NCI-H2227 (cell line): ENCODE measurements at regions not wholly inside any gene's neighbourhood (a gene's known extent, or its start where the extent isn't known, plus 50 kb on each side); places are given as distances from the start of the nearest gene placed in this dataset.

Source experiments
- DNase-seq: peaks from one replicate; lab custom pipeline; 2025; ENCODE audit not compliant: unreplicated experiment; lab: John Stamatoyannopoulos, UW

DNA sequence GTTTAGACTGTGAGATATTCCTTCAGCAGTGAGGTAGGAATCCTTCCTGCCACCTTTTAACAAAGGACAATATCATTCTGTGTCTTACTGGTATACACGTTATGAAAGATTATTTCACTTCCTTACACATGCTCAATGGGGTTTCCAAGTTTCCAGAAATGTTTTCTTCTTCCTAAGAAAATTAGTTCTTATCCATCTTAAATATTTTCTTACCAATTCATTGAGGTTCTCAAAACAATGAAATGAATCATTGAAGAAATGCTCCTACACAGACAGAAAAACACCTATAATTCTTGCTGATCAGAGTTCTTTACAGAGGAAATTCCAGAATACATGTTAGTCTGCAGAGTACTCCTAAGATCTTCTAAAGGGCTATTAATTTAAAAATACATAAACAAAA lies 51.4 kb upstream of the SEC61G start:
- DNase-seq, result no peak

DNA sequence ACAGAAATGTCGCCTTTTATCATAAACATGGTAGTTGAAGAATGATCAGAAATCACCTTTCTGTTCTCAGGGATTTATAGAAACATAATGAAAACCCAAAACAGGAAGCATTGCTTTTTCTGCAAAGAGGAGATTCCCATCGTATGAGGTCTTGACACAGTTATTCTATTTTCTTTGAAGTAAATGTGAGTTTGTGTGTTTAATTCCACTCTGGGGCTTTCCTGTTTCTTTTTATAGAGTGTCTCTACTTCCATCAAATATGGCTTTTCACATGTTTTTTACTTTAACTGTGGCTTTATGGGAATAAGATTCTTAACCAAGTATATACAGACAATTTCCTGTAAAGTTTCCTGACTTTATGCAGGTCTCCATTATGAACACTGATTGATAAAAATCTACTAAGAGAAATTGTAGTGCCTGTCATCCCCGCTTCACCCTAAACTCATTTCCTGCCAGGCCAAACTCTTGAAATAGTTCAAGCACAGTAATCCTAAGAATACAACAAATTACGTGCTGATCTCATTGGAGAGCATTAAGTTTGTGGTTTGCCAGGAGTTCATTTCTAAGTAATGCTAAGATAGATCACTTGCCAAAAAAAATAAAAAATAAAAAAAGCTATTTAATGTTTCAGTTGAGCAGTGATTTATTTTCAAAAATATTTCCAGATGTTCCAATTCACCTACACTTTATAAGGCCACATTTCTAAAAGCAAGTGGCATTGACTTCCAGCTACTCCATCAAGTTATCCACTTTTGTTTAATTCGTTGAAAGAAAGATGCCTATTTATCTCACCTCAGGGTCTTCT lies 52.2 kb upstream of the SEC61G start:
- no peak for DNase-seq

DNA sequence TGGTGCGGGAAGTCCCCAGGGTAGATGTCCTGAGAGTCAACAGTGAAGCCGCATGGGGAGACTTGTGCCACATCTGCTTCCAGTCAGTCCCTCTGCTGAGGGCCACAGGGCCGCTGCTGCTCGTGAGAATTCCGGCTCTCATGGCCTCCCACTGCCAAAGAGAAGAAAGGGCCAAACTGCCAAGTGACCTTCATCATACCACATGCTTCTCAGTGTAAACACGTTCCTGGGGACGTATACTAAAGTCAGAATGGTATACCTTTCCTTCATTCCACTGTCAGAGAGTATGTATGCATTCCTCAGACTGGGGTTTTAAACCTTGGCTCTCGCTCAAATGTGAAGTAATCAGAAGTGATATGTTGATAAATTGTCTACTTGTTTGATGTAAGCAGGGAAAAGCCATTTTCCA lies 52.8 kb upstream of the SEC61G start:
- no peak for DNase-seq

DNA sequence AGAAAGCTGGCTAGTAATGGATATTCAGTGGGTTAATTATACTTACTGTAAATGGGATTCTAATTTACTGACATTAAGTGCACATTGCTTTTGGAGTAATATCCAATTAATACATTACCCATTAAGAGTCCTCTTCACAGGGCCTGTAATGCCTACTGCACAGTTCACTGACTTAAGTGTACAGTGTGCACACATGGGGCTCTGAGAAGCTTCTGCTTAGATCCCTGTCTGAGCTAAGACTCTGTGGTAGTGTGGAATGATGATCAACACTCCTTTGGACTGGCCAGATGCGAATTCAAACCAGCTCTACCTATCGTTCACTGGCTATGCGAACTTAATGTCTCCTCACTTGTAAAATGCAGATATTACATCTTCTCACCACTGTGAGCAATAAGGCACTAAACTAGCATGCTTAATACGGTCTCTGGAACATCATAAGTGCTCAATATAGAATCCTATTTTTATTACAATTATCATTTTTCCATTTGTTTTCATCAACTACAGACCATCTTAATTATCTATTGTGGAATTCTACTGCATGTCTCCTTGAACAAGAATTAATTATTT lies 53.8 kb upstream of the SEC61G start:
- no peak for DNase-seq

DNA sequence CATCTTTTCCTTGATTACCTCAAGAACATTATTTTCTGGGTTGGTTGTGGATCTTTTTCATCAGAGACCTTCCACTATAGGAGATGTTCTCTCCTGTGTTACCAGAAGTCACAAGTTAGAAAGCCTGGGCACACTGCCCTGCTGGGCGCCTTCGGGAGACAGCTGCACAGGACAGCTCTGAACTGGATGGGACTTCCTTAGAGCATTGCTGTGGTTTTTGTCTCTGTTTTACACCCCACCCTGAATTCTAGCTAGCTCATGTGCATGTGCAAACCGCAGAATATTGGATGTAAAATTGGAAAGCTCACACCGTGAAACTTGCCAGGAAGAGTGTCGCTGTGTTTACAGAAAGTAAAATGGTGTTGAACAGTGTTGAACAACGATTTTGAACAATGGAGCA lies 54.4 kb upstream of the SEC61G start:
- DNase-seq, result no peak

DNA sequence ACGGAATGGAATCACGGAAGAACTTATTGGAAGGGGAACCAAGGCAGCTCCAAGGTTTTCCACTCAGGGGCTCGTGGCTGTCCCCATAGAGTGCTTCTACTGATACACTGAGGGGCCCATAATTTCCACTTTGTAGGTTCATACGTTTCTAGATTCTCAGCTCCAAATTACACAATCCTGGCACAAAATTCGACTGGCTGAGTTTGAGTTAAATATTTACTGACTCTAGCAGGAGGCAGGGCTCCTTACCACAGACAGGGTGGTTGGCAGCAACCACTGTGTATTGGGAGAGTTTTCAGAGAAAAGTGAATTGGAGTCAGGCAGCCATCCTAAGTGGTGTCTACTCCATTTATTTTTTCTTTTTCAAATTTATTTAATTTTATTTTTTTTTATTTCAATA lies 55.4 kb upstream of the SEC61G start:
- DNase-seq, result no peak

DNA sequence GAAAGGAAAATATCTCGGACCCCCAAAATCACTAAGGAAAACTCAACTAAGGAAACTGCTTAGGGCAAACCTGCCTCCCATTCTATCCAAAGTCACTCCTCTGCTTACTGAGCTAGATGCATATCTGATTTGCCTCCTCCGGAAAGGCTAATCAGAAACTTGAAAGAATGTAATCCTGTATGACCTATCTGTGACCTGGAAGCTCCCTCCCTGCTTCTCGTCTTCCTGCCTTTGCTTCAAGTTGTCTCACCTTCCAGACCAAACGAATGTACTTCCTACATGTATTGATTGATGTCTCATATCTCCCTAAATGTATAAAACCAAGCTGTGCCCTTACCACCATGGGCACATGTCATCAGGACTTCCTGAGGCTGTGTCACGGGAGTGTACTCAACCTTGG lies 58.1 kb upstream of the SEC61G start:
- no peak for DNase-seq

DNA sequence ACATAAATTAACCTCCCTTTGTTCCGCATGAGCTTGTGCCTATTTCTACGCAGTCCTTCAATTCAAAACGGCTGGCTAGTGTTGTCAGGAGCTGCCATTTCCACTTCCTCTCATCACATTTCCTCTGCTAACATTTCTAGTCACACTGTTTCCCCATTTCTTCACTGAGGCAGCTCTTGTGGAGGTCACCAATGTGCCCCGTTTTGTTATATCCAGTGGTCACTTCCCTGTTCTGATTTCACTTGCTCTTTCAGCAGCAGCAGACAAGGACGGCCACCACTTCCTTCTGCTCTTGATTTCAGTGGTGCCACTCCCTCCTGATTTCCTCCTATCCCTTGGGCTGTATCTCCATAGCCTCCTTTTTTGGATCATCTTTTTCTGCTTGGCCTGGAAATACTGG lies 64.8 kb upstream of the SEC61G start:
- no peak for DNase-seq

DNA sequence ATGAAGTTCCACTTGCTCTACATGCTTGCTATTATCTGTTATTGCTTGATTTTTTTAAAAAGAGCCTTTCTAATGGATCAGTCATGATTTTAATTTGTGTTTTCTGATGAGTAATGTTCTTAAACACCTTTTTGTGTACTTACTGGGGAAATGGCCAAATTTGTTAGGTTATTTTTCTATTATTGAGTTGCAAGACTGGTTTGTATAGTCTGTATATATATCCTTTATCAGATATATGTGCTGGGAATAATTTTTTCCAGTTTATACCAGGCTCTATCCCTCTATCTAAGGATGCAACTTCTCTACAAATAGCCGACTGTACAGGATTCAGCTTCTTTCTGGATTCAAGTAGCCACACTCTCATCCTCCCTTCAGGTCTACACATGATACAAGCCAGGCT lies 65.6 kb upstream of the SEC61G start:
- no peak for DNase-seq

DNA sequence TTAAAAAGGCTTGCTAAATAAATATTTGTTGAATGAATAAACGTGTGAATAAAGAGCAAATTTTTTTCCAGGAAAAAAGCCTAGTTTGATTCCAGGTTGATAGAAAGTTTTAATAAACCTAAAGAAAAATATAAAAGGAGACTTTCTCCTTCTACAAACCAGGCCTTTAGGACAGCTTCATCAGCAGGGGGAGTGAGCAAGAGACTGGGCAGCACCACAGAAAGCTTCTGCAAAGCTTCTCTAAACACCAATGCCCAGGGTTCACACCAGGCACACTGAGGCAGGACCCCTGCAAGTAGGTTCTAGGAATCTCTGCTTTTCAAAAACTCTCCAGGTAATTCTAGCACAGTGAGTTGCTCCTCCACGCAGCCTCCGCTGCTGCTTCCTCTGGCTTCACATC lies 66.4 kb upstream of the SEC61G start:
- no peak for DNase-seq

DNA sequence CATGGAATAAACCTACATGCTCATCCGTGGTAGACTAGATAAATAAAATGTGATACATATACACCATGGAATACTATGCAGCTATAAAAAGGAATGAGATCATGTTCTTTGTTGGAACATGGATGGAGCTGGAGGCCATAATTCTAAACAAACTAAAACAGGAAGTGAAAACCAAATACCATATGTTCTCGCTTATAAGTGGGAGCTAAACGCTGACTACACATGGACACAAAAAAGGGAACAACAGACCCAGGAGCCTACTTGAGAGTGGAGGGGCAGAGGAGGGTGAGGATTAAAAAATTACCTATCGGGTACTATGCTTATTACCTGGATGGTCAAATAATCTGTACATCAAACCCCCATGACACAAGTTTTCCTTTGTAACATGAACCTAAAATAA lies 68.7 kb upstream of the SEC61G start:
- no peak for DNase-seq

DNA sequence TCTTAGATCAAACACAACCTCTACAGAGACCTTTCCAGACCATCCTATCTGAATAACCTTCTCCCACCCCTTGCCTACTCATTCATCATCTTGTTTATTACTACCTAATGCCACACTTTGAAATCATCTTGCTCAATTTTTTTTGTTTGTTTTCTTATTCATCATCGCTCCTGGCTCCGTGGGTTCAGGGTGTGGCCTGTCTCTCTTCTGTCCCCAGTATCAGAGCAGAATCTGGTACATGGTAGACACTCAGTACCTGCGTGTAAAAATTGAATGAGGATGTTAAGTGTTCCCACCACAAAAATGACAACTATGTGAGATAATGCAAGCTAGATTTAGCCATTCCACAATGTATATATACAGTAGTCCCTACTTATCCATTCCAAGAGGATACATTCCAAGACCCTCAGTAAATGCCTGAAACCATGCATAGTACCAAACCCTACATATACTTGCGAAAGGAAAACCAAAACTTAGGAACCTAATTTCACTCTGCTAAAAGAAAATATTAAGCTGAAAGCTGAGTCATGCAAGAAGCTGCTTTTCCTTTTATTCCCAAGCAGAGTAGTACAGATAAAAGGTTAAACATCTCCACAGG lies 72.1 kb upstream of the SEC61G start:
- no peak for DNase-seq

DNA sequence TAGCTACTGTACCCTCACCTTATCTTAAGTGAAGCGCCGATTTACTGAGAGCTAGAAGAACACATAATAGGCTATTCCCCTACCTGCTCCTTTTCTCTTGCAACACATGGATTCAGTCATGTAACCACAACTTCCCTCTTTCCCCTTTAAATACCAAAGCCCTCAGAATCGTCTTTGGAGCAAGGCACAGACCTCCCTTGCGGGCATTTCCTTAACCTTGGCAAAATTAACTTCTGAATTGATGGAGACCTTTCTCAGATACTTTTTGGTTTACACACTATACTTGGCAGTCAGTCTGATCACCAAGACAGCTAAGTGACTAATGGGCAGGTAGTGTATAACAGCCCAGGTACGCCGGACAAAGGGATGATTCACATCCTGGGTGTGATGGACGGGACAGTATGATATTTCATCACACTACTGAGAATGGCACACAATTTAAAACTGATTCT lies 72.7 kb upstream of the SEC61G start:
- no peak for DNase-seq

DNA sequence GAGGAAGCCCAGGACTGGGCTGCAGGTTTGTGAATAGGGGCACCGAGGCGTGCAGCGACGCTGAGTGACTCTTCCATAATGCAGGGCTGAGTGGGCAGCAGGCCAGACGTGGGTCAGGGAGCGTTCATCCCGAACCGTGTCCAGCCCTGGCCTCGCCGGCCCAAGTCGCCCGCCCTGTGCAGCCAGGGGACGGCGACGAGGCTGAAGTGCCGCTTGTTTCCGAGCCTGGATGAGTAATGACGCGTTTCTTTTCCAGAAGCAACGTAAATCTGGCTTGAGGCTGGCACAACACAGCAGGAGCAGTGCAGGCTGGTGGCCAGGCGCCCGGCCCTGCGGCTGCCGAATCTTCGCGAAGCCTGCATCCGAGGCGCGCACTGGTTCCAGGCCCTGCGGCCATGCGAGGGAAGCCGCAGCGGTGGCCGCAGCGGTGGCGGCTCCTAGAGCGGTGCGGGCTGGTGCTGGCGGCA lies 74.0 kb upstream of the SEC61G start:
- DNase-seq, result no peak

DNA sequence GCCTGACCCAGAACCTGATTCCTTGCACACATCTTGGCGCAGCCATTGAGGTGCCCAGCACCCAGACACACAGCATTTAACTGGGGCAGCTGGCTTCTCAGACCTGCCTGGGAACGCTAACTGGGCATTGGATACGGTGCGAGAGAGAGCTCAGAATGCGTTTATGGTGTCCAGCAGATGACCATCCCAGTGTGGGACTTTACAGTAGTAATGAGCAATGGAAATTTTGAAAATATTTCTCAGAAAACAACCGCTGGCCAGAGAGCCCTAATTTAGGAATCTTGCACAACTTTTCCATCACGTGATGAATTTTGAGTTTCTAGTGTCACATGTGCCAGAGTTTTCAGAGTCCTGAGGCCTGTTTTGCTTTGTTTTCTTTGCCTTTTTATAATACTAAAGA lies 78.2 kb upstream of the SEC61G start:
- no peak for DNase-seq

DNA sequence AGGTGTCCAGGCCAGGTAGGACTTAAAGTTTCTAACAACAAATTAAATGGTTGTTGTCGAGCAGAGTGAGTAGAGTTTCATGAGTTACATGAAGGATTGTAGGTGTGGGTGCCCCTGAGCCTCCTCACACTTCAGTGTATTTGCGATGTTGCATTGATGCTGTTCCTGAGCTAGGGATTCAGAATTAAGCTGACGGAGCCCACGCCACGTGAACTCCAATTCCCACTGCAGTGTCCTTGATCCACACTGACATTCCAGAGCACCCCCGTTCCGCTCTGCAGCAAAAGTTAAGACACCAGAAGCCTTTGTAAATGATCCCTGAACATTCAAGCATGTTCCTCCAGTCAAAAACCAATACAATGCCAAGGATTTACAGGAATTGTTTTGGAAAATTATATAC lies 78.8 kb upstream of the SEC61G start:
- DNase-seq, result no peak

DNA sequence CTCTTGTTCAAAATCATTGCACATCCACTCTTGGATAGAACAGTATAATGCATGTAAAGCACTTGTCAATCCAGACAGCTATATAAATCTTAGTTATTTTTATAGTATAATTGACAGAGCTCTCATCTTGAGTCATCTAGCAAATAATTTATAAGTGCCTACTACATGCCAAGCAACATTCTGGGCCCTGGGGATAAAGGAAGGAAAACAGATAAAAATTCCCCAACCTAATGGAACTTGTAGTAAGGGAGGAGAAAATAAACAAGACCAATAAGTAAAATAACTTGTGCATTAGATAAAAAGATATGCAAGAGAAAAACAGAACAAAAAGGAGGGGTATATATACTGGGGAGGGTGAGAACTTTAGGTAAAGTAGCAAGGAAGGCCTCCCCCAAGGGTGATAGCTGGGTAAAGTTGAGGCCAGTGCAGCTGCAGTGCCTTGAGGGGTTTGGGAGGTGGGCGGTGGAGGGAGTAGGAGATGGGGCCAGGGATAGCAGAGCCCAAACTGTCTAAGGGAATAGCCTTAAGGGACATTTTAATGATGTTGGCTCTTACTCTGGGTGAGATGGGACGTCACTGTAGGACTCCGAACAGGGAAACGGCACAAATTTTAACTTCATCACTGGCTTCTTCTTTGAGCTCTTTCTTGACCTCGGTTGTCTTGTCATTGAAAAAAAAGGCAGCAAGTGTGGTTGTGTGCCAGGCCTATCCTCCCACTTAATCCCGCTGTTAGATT lies 79.3 kb upstream of the SEC61G start:
- DNase-seq, result no peak

DNA sequence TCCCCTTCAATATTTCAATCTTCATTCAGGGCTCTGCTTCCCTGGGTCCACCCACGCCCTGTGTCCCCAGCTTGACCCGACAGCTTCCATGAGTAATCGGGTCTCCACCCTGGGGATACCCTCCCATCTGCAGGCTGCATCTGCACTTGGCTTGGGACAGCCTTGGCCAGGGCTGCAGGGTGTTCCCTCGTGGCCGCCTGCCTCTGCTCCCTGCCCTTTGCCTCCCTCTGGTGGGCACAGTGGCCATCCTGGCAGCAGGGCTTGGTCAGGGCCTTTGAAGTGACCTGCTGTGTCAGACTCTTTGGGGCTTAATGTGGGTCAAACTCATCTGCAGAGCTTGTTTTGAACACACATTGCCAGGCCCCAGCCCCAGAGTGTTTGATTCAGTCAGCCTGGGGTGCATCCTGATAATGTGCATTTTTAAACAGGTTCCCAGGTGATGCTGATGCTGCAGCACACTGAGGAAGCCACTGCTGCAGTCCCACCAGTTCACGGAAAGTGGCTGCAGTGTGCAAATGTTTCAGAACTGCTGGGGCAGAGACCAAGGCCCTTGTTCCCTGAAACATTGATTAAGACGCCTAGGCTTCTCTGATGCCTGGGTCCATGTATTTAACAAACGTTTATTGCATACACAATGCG lies 80.7 kb upstream of the SEC61G start:
- no peak for DNase-seq

DNA sequence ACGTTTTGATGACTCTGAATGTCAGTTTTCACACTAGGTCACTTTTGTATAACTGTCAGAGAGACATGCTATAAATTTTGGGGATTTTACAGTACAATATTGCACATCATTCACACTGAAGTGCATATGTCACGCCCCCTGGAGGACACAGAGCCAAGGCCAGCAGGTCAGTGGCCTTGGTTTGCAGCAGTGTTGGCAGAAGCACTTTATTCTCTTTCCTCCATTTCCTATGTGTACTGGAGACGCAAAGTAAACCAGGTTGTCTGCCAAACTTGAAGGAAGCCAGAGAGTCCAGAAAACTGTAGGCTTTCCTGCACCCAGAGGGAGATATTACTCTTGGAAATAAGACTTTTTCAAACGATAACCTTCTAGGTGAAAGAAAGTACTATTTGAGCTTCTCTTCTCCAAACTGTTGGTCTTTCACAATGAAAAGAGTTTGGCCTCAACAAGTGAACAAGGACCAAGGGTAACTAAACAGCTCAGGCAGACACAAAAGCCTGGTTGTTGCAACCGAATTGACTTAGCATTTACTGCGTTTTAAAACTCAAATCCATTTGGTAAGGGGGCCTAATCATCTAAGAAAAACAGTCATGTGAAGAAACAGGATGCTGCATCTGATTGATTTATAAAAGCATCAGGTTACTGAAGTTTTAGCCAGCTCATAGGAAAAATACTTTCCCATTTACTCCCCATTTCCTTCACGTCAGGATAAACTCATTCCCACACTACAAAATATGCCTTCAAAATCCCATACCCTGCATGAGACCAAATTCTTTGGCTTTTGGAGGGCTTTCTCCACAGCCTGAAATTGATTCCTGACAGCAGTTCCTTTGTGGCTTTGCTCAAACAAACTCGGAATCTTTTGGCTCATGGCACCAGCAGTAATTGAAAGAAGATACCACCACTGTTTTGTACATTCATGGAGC lies 83.0 kb upstream of the SEC61G start:
- no peak for DNase-seq

DNA sequence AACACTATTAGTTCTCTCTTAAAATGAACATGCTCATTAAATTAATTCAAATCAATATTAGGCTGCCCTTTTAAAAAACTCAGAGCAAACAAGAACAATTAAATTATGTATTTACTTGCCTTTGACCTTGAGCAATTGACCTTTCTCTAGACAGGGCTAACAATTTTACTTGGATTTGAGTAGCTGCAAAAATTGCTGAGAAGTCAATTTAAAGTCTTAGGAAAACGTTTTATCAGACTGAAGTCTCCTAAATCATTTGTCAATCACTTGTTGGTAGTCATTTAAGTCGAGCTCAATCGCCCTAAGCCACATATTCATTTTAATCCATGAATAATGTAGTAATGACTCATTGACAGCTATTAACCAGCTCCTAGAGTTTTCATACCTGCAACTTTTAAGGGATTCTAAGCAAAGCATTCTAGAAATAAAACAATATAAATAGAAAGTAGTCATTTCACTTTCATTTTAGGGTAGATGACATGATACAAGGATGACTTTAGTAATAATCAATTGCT lies 84.9 kb upstream of the SEC61G start:
- DNase-seq, result no peak
